Peyer's patch (tissue), 4 donors: ENCODE measurements at regions not wholly inside any gene's neighbourhood (a gene's known extent, or its start where the extent isn't known, plus 50 kb on each side); places are given as distances from the start of the nearest gene placed in this dataset.

Experiments
- POLR2A ChIP-seq, 2 donors: fragments of 450-650 bp; IDR thresholded peaks; one replicate each; pipeline ENCODE4 v1.5.1; 2017; ENCODE audit warnings: antibody characterized with exemption in 2 of 2, mild to moderate bottlenecking in 2 of 2, moderate library complexity in 2 of 2
- TF ChIP-seq, protein P1 (sequence below), 6 experiments: fragments of 450-650 bp in 4 of 6; fragments of 200-600 bp in 2 of 6; sonication (generic) in 1 of 6; IDR thresholded peaks; one replicate each; pipeline ENCODE4 v1.5.1; 2017 to 2019; ENCODE audit warnings: antibody characterized with exemption in 6 of 6, mild to moderate bottlenecking in 3 of 6, moderate library complexity in 1 of 6

DNA sequence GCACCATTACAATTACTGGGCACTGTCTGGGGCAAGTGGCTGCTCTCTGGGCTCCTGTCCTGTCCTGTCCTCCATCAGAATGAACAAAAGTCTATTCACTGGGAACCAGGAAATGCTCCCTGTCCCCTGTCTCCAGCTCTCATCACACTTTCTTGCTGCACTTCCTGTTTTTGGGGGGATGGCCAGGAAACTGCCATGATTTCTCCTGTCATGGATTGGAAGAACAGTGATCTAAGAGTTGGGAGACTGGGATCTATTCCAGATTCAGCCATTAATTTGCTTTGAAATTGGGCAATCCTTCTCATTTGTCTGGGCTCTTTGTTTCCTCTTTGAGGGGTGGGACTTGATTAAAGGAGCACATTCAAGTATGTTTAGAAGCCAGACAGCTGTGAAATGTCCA is 61.4 kb upstream of the KIRREL3 start:
- TF ChIP-seq, protein P1, sequence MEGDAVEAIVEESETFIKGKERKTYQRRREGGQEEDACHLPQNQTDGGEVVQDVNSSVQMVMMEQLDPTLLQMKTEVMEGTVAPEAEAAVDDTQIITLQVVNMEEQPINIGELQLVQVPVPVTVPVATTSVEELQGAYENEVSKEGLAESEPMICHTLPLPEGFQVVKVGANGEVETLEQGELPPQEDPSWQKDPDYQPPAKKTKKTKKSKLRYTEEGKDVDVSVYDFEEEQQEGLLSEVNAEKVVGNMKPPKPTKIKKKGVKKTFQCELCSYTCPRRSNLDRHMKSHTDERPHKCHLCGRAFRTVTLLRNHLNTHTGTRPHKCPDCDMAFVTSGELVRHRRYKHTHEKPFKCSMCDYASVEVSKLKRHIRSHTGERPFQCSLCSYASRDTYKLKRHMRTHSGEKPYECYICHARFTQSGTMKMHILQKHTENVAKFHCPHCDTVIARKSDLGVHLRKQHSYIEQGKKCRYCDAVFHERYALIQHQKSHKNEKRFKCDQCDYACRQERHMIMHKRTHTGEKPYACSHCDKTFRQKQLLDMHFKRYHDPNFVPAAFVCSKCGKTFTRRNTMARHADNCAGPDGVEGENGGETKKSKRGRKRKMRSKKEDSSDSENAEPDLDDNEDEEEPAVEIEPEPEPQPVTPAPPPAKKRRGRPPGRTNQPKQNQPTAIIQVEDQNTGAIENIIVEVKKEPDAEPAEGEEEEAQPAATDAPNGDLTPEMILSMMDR (IDR thresholded peaks at IDR 0.05), result no peak
- TF ChIP-seq POLR2A (IDR thresholded peaks at IDR 0.05), result no peak
